Vagina (tissue), 2 donors: ENCODE measurements at regions not wholly inside any gene's neighbourhood (a gene's known extent, or its start where the extent isn't known, plus 50 kb on each side); places are given as distances from the start of the nearest gene placed in this dataset.

Source experiments
- DNase-seq, 2 donors: peaks; one replicate each; pipeline ENCODE4 v3.0.0-alpha.2; 2017; ENCODE audit errors: extremely low spot score in 2 of 2
- H3K27ac ChIP-seq: fragments of 200-600 bp; sonication (generic); one replicate; pipeline ENCODE4 v1.5.1; 2019
- H3K27me3 ChIP-seq: fragments of 200-600 bp; sonication (generic); one replicate; pipeline ENCODE4 v1.5.1; 2019
- H3K36me3 ChIP-seq, 2 donors: fragments of 200-600 bp; sonication (generic); one replicate each; pipeline ENCODE4 v1.5.1; 2017 to 2019
- H3K4me1 ChIP-seq: fragments of 200-600 bp; sonication (generic); one replicate; pipeline ENCODE4 v1.5.1; 2019
- H3K4me3 ChIP-seq, 2 donors: fragments of 200-600 bp; sonication (generic); 1 replicate in 1 of 2; 2 replicates in 1 of 2; pipeline ENCODE4 v1.5.1; 2016 to 2019
- H3K9me3 ChIP-seq: fragments of 200-600 bp; sonication (generic); one replicate; pipeline ENCODE4 v1.5.1; 2019
- CTCF ChIP-seq, 3 experiments: fragments of 450-650 bp in 2 of 3; fragments of 200-600 bp in 1 of 3; sonication (generic) in 1 of 3; IDR thresholded peaks; one replicate each; pipeline ENCODE4 v1.5.1; 2017 to 2019; ENCODE audit warnings: antibody characterized with exemption in 3 of 3, mild to moderate bottlenecking in 2 of 3, moderate library complexity in 2 of 3
- POLR2A ChIP-seq, 2 donors: fragments of 450-650 bp; IDR thresholded peaks; one replicate each; pipeline ENCODE4 v1.6.1; 2017; ENCODE audit warnings: antibody characterized with exemption in 2 of 2, mild to moderate bottlenecking in 2 of 2, moderate library complexity in 2 of 2
- POLR2AphosphoS5 ChIP-seq, 2 donors: sonication (generic); formaldehyde crosslinking; IDR thresholded peaks; one replicate each; pipeline ENCODE4 v1.9.0; 2017; ENCODE audit warnings: antibody characterized with exemption in 2 of 2, mild to moderate bottlenecking in 2 of 2, low read depth in 1 of 2; ENCODE audit not compliant: insufficient read depth in 1 of 2
- intact Hi-C: fragments of 100-400 bp; cut with DNase I; formaldehyde crosslinking; loops from one replicate; pipeline ENCODE4 v1.15.1; 2023

DNA sequence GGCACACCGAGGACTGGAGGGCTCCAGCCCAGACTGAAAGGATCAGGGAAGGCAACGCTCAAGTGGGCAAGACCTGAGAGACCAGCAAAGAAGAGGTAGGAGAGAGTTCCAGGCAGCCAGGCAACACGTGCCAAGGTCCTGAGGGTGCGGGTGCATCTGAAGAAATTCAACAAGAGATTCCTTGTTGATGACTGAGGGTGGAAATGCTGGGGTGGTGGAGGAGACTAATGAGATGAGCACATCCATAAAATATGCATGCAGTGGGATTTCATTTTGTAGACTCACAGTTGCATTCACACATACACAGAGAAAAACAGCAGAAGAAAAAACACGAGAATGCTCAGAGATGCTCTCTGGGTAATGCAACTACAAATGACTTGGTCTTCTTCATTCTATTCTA is 154.8 kb upstream of the FOXF1 start:
- no peak overlapping the region for H3K27ac ChIP-seq
- H3K4me1 ChIP-seq, result no peaks in the 10 kb centered on the region
- no peak overlapping the region for H3K4me3 ChIP-seq
- no peaks in the 10 kb centered on the region for H3K9me3 ChIP-seq
- TF ChIP-seq CTCF (IDR thresholded peaks at IDR 0.05) (no peak), POLR2AphosphoS5 (IDR thresholded peaks at IDR 0.05; ENCODE audit: insufficient read depth in 1 of 2, low read depth in 1 of 2) (no peak), POLR2A (IDR thresholded peaks at IDR 0.05) (no peak)
- no peaks in the 10 kb centered on the region for H3K27me3 ChIP-seq
- H3K36me3 ChIP-seq, result no peaks in the 10 kb centered on the region
- intact Hi-C loops, result no loop called here
- no peak for DNase-seq

GRCh38 chr16:86355951-86356350 is 154.4 kb upstream of the FOXF1 start:
- no peak for DNase-seq
- Histone ChIP-seq H3K27me3 (no peaks in the 10 kb centered on the region), H3K27ac (no peak overlapping the region), H3K9me3 (no peaks in the 10 kb centered on the region), H3K4me1 (no peaks in the 10 kb centered on the region), H3K36me3 (no peaks in the 10 kb centered on the region), H3K4me3 (no peak overlapping the region)
- intact Hi-C loops, result no loop called here
- TF ChIP-seq POLR2AphosphoS5 (IDR thresholded peaks at IDR 0.05; ENCODE audit: insufficient read depth in 1 of 2, low read depth in 1 of 2) (no peak), CTCF (IDR thresholded peaks at IDR 0.05) (no peak), POLR2A (IDR thresholded peaks at IDR 0.05) (no peak)

- Histone ChIP-seq H3K4me3 (no peak overlapping the region), H3K27ac (no peak overlapping the region), H3K9me3 (no peaks in the 10 kb centered on the region), H3K27me3 (no peaks in the 10 kb centered on the region), H3K4me1 (no peaks in the 10 kb centered on the region), H3K36me3 (no peaks in the 10 kb centered on the region)
- no peak for TF ChIP-seq POLR2AphosphoS5 (IDR thresholded peaks at IDR 0.05; ENCODE audit: insufficient read depth in 1 of 2, low read depth in 1 of 2)
- intact Hi-C loops, result no loop called here
- no peak for DNase-seq
These were observed 153.5 kb upstream of the FOXF1 start for GRCh38 chr16:86356804-86357203.

- no peaks in the 10 kb centered on the region for H3K27me3 ChIP-seq
- H3K27ac ChIP-seq, result no peak overlapping the region
- H3K36me3 ChIP-seq, result no peaks in the 10 kb centered on the region
- intact Hi-C loops, result no loop called here
- no peak overlapping the region for H3K4me3 ChIP-seq
- H3K9me3 ChIP-seq, result no peaks in the 10 kb centered on the region
- TF ChIP-seq CTCF (IDR thresholded peaks at IDR 0.05), result no peak
- TF ChIP-seq POLR2A (IDR thresholded peaks at IDR 0.05), result no peak
- TF ChIP-seq POLR2AphosphoS5 (IDR thresholded peaks at IDR 0.05; ENCODE audit: insufficient read depth in 1 of 2, low read depth in 1 of 2), result no peak
- H3K4me1 ChIP-seq, result no peaks in the 10 kb centered on the region
- no peak for DNase-seq
These were observed 153.0 kb upstream of the FOXF1 start for GRCh38 chr16:86357303-86357702.

GRCh38 chr16:86357950-86358349 is 152.4 kb upstream of the FOXF1 start:
- Histone ChIP-seq H3K4me3 (no peak overlapping the region), H3K27me3 (no peaks in the 10 kb centered on the region), H3K27ac (no peak overlapping the region), H3K9me3 (no peaks in the 10 kb centered on the region), H3K36me3 (no peaks in the 10 kb centered on the region), H3K4me1 (peaks cover 5% of the 10 kb centered on the region)
- TF ChIP-seq POLR2A (IDR thresholded peaks at IDR 0.05) (no peak), POLR2AphosphoS5 (IDR thresholded peaks at IDR 0.05; ENCODE audit: insufficient read depth in 1 of 2, low read depth in 1 of 2) (no peak), CTCF (IDR thresholded peaks at IDR 0.05) (no peak)
- DNase-seq, result no peak
- intact Hi-C loops, result no loop called here

DNA sequence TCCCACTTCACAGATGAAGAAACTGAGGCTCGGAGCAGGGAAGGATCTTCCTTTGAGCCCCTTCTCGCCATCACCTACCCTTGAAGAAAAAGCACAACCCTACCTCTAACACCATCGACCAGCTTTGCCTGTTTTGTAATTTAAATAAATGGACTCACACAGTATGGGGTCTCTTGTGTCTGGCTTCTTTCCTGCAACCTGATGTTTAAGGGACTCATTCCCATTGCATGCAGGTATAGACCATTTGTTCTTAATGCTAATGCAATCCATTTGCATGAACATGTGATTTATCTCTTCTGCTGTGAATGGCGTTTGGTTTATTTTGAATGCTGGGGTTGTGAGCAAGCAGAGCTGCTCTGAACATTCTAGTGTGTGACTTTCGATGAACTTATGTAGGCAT is 150.8 kb upstream of the FOXF1 start:
- Histone ChIP-seq H3K4me1 (peaks cover 11% of the 10 kb centered on the region), H3K4me3 (no peak overlapping the region), H3K27ac (no peak overlapping the region), H3K27me3 (no peaks in the 10 kb centered on the region), H3K9me3 (no peaks in the 10 kb centered on the region), H3K36me3 (no peaks in the 10 kb centered on the region)
- intact Hi-C loops, result no loop called here
- TF ChIP-seq POLR2A (IDR thresholded peaks at IDR 0.05), result no peak
- TF ChIP-seq POLR2AphosphoS5 (IDR thresholded peaks at IDR 0.05; ENCODE audit: insufficient read depth in 1 of 2, low read depth in 1 of 2), result no peak
- TF ChIP-seq CTCF (IDR thresholded peaks at IDR 0.05), result no peak
- DNase-seq, result no peak
